ENCODE measurements at regions not wholly inside any gene's neighbourhood (a gene's known extent, or its start where the extent isn't known, plus 50 kb on each side); places are given as distances from the start of the nearest gene placed in this dataset.

DNA sequence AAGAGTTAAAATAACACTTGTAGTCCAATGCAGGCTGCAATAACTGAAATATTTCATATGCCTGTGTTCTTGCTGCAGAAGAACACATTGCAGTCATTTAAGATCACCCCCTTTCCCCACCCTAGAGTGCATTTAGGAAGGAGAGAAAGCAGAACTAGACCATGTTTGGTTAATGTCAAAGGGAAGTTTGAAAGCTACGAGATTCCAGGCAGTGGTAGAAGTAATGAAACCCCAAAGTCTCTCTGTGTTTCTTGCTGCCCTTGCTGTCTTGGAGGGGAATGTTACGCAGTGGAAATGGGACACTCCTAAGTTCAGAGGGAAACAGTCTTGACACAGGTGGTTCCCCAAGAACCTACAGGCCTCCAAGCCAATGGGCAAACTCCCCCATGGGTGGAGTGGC lies 242.9 kb downstream of the PTEN start:
- TF ChIP-seq EZH2 (IDR thresholded peaks at IDR 0.05; ENCODE audit: borderline replicate concordance, low read length): no peak
- TF ChIP-seq, protein P1, sequence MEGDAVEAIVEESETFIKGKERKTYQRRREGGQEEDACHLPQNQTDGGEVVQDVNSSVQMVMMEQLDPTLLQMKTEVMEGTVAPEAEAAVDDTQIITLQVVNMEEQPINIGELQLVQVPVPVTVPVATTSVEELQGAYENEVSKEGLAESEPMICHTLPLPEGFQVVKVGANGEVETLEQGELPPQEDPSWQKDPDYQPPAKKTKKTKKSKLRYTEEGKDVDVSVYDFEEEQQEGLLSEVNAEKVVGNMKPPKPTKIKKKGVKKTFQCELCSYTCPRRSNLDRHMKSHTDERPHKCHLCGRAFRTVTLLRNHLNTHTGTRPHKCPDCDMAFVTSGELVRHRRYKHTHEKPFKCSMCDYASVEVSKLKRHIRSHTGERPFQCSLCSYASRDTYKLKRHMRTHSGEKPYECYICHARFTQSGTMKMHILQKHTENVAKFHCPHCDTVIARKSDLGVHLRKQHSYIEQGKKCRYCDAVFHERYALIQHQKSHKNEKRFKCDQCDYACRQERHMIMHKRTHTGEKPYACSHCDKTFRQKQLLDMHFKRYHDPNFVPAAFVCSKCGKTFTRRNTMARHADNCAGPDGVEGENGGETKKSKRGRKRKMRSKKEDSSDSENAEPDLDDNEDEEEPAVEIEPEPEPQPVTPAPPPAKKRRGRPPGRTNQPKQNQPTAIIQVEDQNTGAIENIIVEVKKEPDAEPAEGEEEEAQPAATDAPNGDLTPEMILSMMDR (conservative IDR thresholded peaks at IDR 0.05 in 1 of 2, IDR thresholded peaks at IDR 0.05 in 1 of 2; ENCODE audit: extremely low read depth in 1 of 2, insufficient read depth in 1 of 2, low read depth in 1 of 2, low read length in 2 of 2): no peak
